ENCODE measurements at regions not wholly inside any gene's neighbourhood (a gene's known extent, or its start where the extent isn't known, plus 50 kb on each side); places are given as distances from the start of the nearest gene placed in this dataset.

DNA sequence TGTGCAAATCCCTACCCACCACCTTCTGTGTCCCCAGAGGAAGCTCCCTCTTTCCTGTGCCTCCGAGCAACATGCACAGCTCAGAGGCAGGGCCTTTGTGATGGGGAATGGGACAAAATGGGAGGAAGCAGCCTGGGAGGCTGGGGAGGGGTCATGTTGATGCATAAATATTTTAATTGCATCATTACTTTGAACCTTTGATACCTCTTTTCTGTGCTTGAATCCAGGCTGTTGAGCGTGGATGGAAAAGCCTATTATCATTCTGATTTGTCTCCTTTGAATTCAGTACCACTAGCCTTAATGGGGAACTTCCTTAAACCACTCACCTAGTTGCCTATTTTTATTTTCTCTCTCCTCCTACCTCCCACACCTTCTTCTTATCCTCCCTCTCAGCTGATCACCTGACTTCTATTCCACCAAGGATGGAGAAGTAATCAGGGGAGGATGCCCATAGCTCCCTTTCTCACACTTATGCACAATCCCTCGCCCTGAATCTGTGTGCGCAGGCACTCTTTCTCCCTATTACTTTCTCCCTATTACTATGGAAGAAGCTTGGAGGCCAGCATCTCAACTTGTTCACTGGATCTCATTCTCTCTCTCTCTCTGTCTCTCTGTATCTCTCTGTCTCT, 78.5 kb downstream of the SEC61G start:
- TF ChIP-seq, protein P1, sequence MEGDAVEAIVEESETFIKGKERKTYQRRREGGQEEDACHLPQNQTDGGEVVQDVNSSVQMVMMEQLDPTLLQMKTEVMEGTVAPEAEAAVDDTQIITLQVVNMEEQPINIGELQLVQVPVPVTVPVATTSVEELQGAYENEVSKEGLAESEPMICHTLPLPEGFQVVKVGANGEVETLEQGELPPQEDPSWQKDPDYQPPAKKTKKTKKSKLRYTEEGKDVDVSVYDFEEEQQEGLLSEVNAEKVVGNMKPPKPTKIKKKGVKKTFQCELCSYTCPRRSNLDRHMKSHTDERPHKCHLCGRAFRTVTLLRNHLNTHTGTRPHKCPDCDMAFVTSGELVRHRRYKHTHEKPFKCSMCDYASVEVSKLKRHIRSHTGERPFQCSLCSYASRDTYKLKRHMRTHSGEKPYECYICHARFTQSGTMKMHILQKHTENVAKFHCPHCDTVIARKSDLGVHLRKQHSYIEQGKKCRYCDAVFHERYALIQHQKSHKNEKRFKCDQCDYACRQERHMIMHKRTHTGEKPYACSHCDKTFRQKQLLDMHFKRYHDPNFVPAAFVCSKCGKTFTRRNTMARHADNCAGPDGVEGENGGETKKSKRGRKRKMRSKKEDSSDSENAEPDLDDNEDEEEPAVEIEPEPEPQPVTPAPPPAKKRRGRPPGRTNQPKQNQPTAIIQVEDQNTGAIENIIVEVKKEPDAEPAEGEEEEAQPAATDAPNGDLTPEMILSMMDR (IDR thresholded peaks at IDR 0.05): no peak
- TF ChIP-seq EZH2 (IDR thresholded peaks at IDR 0.05): no peak
